ENCODE measurements at regions not wholly inside any gene's neighbourhood (a gene's known extent, or its start where the extent isn't known, plus 50 kb on each side); places are given as distances from the start of the nearest gene placed in this dataset.

DNA sequence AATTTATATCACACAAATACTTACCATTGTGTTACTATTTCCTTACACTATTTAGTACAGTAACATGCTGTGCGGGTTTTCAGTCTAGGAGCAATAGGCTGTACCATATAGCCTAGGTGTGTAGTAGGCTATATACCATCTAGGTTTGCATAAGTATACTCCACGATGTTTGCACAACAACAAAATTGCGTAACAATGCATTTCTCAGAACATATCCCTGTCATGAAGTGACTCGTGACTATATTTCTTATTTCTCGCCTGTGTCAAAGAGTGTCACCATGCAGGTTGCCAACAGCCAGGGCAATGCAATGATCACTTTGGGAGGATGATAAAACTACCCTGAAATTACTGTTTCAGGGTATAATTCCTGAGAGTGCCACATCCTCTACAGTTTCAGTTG, 65.6 kb upstream of the CD180 start:
- H3K36me3 ChIP-seq (ENCODE audit: control insufficient read depth in 2 of 2, insufficient read depth in 2 of 2, low read length in 1 of 2) = no peaks in the 10 kb centered on the region

DNA sequence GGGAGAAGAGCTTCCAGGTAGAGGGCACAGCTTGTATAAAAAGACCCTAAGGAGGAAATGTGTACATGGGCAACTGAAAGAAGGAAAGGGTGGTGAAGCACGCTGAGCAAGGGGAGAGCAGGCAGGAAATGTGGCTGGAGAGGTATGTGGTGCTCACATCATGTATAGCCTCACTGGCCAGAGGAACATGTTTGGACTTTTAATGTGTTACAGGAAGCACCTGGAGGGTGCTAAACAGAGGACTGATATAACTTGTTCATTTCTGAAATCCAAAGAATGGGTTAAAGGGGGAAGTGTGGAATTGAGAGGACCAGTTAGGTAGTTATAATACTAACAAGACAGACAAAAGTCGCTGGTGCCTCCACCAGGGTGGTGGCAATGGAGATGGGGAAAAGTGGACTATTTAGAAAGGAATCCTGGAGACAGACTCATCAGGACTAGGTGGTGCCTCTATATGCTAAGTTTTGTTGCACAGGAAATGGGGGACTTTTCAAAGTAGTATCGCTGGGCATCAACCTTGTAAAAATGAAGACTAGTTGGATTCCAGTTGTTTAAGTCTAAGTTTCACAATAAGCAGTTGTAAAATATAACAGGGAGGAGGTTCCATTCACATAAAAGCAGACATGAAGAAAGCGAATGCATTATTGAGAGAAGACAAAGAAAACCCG, 63.1 kb upstream of the CD180 start:
- no peaks in the 10 kb centered on the region for H3K36me3 ChIP-seq (ENCODE audit: control insufficient read depth in 2 of 2, insufficient read depth in 2 of 2, low read length in 1 of 2)
- no peak overlapping the region for H3K27ac ChIP-seq (ENCODE audit: low read depth in 2 of 2, low read length in 1 of 2)
- H3K4me1 ChIP-seq (ENCODE audit: control insufficient read depth in 2 of 2, insufficient read depth in 2 of 2, low read length in 1 of 2) = peaks cover 0 to 2% of the 10 kb centered on the region in 2 donors
- no peak overlapping the region for H3K4me3 ChIP-seq (ENCODE audit: low read depth in 1 of 2, low read length in 2 of 2)
- WGBS, 2 donors = 90 to 93% methylated on average over 5 of the region's 5 CpGs
- no peaks in the 10 kb centered on the region for H3K27me3 ChIP-seq (ENCODE audit: control insufficient read depth in 1 of 2, insufficient read depth in 2 of 2, low read length in 2 of 2)
- H3K9me3 ChIP-seq (ENCODE audit: control insufficient read depth in 2 of 2, insufficient read depth in 1 of 2, low read depth in 1 of 2, low read length in 1 of 2) = no peaks in the 10 kb centered on the region

More for the DNA sequence above, 65.6 kb upstream of the CD180 start:
- H3K4me3 ChIP-seq (ENCODE audit: low read depth in 1 of 2, low read length in 2 of 2) = no peak overlapping the region
- peaks cover 0 to 2% of the 10 kb centered on the region in 2 donors for H3K4me1 ChIP-seq (ENCODE audit: control insufficient read depth in 2 of 2, insufficient read depth in 2 of 2, low read length in 1 of 2)
- no peaks in the 10 kb centered on the region for H3K9me3 ChIP-seq (ENCODE audit: control insufficient read depth in 2 of 2, insufficient read depth in 1 of 2, low read depth in 1 of 2, low read length in 1 of 2)
- no peak overlapping the region for H3K27ac ChIP-seq (ENCODE audit: low read depth in 2 of 2, low read length in 1 of 2)
- WGBS, 2 donors = 63 to 79% methylated on average over 5 of the region's 5 CpGs
- H3K27me3 ChIP-seq (ENCODE audit: control insufficient read depth in 1 of 2, insufficient read depth in 2 of 2, low read length in 2 of 2) = no peaks in the 10 kb centered on the region

DNA sequence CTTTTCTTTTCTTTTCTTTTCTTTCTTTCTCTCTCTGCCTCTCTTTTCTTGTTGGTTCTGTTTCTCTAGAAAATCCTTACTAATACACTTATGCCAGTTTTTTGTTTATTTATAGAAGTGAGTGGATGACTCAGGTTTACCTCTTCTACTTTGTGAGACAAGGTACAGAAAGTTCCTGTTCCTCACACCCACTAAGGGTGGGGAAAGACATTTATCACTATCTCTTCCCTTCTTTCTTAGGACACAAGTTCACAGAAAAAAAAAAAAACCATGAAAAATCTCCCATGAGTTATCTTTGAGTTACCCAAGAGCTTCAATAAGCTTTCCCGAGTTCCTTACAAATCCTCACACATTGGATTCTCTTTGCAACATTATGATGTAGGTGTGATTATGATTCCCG, 60.9 kb upstream of the CD180 start:
- Histone ChIP-seq H3K9me3 (ENCODE audit: control insufficient read depth in 2 of 2, insufficient read depth in 1 of 2, low read depth in 1 of 2, low read length in 1 of 2) (no peaks in the 10 kb centered on the region), H3K36me3 (ENCODE audit: control insufficient read depth in 2 of 2, insufficient read depth in 2 of 2, low read length in 1 of 2) (no peaks in the 10 kb centered on the region), H3K4me3 (ENCODE audit: low read depth in 1 of 2, low read length in 2 of 2) (no peak overlapping the region), H3K27me3 (ENCODE audit: control insufficient read depth in 1 of 2, insufficient read depth in 2 of 2, low read length in 2 of 2) (no peaks in the 10 kb centered on the region), H3K4me1 (ENCODE audit: control insufficient read depth in 2 of 2, insufficient read depth in 2 of 2, low read length in 1 of 2) (no peaks in the 10 kb centered on the region), H3K27ac (ENCODE audit: low read depth in 2 of 2, low read length in 1 of 2) (peak overlapping the region in 1 of 2 donors; percentile 42)
- WGBS, 2 donors = 64 to 74% methylated on average over 2 of the region's 2 CpGs

DNA sequence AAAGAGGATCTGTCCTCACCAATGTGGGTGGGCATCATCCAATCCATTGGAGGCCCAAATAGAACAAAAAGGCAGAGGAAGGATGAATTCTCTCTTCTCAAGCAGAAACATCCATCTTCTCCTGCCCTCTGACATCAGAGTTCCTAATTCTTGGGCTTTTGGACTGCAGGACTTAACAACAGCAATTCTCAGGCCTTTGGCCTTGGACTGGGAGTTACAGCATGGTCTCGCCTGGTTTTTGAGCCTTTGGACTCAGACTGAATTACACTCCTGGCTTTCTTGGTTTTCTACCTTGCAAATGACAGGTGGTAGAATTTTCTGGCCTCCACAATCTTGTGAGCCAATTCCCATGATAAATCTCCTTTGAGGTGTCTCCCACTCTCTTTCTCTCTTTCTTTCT, 60.5 kb upstream of the CD180 start:
- 79 to 82% methylated on average over 1 of the region's 1 CpG for WGBS, 2 donors
- H3K27me3 ChIP-seq (ENCODE audit: control insufficient read depth in 1 of 2, insufficient read depth in 2 of 2, low read length in 2 of 2) = no peaks in the 10 kb centered on the region
- H3K9me3 ChIP-seq (ENCODE audit: control insufficient read depth in 2 of 2, insufficient read depth in 1 of 2, low read depth in 1 of 2, low read length in 1 of 2) = no peaks in the 10 kb centered on the region
- no peaks in the 10 kb centered on the region for H3K4me1 ChIP-seq (ENCODE audit: control insufficient read depth in 2 of 2, insufficient read depth in 2 of 2, low read length in 1 of 2)
- H3K36me3 ChIP-seq (ENCODE audit: control insufficient read depth in 2 of 2, insufficient read depth in 2 of 2, low read length in 1 of 2) = no peaks in the 10 kb centered on the region
- H3K4me3 ChIP-seq (ENCODE audit: low read depth in 1 of 2, low read length in 2 of 2) = no peak overlapping the region
- peak overlapping the region; percentile 50 to 69 for H3K27ac ChIP-seq (ENCODE audit: low read depth in 2 of 2, low read length in 1 of 2)

DNA sequence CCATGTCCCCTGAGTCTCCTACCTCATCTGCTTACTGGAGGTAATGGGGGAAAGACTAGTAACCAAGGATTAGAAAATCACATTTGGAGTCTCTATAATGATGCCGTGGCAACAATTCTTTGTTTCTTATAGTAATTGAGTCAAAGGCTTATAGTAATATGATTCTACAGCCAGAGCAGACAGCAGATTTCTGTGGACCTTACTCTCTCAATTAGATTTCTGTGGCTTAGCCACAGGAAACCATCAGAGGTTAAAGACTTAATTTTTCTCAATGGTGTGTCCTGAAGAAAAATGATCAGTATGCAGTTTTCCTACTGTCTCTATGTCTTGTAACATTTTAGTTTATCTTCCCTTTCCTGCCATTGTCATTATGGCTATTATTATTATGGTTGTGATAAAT, 59.3 kb upstream of the CD180 start:
- 88 to 93% methylated on average over 1 of the region's 1 CpG for WGBS, 2 donors
- Histone ChIP-seq H3K27me3 (ENCODE audit: control insufficient read depth in 1 of 2, insufficient read depth in 2 of 2, low read length in 2 of 2) (no peaks in the 10 kb centered on the region), H3K27ac (ENCODE audit: low read depth in 2 of 2, low read length in 1 of 2) (no peak overlapping the region), H3K36me3 (ENCODE audit: control insufficient read depth in 2 of 2, insufficient read depth in 2 of 2, low read length in 1 of 2) (no peaks in the 10 kb centered on the region), H3K4me3 (ENCODE audit: low read depth in 1 of 2, low read length in 2 of 2) (no peak overlapping the region), H3K4me1 (ENCODE audit: control insufficient read depth in 2 of 2, insufficient read depth in 2 of 2, low read length in 1 of 2) (no peaks in the 10 kb centered on the region), H3K9me3 (ENCODE audit: control insufficient read depth in 2 of 2, insufficient read depth in 1 of 2, low read depth in 1 of 2, low read length in 1 of 2) (no peaks in the 10 kb centered on the region)

DNA sequence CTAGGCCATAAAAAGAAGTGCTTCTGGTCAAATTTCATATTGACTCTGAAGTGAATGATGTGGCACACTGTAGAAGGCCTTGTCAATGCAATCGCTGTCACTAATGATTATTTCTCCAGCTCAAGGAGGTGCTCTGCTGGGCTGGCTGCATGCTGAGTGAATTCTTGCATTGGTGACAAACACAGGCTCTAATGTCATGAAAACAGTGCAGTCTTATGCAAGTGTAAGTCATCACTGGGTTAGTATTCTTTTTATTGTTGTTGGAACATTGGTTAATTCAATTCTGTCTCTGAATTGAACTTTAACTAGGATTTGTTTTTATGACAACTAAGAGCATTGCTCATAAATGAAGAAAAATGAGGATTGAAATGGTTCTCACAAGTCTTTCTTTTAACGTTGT, 57.3 kb upstream of the CD180 start:
- no peaks in the 10 kb centered on the region for H3K4me1 ChIP-seq (ENCODE audit: control insufficient read depth in 2 of 2, insufficient read depth in 2 of 2, low read length in 1 of 2)
- H3K4me3 ChIP-seq (ENCODE audit: low read depth in 1 of 2, low read length in 2 of 2) = no peak overlapping the region
- no peaks in the 10 kb centered on the region for H3K36me3 ChIP-seq (ENCODE audit: control insufficient read depth in 2 of 2, insufficient read depth in 2 of 2, low read length in 1 of 2)
- no peaks in the 10 kb centered on the region for H3K9me3 ChIP-seq (ENCODE audit: control insufficient read depth in 2 of 2, insufficient read depth in 1 of 2, low read depth in 1 of 2, low read length in 1 of 2)
- no peak overlapping the region for H3K27ac ChIP-seq (ENCODE audit: low read depth in 2 of 2, low read length in 1 of 2)
- 72 to 76% methylated on average over 2 of the region's 2 CpGs for WGBS, 2 donors
- H3K27me3 ChIP-seq (ENCODE audit: control insufficient read depth in 1 of 2, insufficient read depth in 2 of 2, low read length in 2 of 2) = no peaks in the 10 kb centered on the region

DNA sequence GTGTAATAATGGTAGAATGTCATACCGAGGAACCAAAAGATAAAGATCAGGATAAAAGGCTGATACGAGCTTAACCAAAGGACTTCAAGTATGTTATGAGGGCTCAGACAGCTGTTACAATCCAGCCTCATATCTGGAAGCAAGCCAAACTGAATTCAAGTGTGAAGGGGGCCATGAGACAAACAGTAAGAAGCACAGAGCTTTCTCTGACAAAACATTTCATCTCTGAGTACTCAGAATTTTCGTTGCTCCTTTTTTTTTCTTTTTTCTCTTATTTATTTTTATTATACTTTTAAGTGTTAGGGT, 52.9 kb upstream of the CD180 start:
- WGBS, 2 donors = 43 to 55% methylated on average over 3 of the region's 3 CpGs
- H3K36me3 ChIP-seq (ENCODE audit: control insufficient read depth in 2 of 2, insufficient read depth in 2 of 2, low read length in 1 of 2) = no peaks in the 10 kb centered on the region
- no peaks in the 10 kb centered on the region for H3K4me1 ChIP-seq (ENCODE audit: control insufficient read depth in 2 of 2, insufficient read depth in 2 of 2, low read length in 1 of 2)
- H3K27me3 ChIP-seq (ENCODE audit: control insufficient read depth in 1 of 2, insufficient read depth in 2 of 2, low read length in 2 of 2) = no peaks in the 10 kb centered on the region
- no peaks in the 10 kb centered on the region for H3K9me3 ChIP-seq (ENCODE audit: control insufficient read depth in 2 of 2, insufficient read depth in 1 of 2, low read depth in 1 of 2, low read length in 1 of 2)
- H3K27ac ChIP-seq (ENCODE audit: low read depth in 2 of 2, low read length in 1 of 2) = no peak overlapping the region
- no peak overlapping the region for H3K4me3 ChIP-seq (ENCODE audit: low read depth in 1 of 2, low read length in 2 of 2)

DNA sequence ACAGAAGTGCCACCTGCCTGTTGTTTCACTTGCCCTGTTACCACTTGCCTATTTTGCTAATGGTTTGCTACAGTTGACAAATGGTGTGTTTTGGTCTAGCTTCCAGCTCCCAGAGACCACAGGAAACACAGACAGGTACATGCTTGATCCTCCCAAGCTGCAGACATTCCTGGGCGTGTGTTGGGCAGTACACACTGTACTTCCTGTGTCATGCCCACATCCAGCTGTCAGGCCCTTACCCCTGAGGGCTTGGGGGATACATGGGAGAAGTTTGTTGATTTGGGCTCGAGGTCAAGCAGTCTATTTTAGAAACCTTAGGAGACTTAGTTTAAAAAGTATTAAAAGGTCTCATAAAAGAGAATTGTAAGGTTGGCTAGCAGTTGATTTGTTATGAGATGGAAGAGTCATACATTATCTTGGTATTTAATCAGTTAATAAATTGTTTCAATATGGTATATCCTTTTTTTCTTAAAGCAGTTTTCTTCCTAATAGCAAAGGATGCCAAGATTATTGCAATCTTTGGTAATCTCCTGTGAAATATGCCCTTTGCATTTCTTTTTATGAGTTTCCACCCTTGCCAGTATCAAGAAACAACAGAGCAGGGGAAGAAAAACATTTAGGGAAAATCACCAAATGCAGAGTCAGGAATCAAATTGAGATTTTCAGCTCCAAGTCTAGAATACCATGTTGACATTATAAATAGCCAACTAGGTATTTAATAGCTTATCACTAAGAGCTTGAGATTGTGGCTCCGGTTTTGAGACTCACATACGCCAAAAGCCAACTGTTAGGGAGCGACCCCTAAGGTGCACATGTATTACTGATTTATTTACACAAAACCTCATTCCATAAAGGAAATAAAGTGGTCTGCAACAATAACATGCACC, 52.3 kb upstream of the CD180 start:
- Histone ChIP-seq H3K36me3 (ENCODE audit: control insufficient read depth in 2 of 2, insufficient read depth in 2 of 2, low read length in 1 of 2) (no peaks in the 10 kb centered on the region), H3K9me3 (ENCODE audit: control insufficient read depth in 2 of 2, insufficient read depth in 1 of 2, low read depth in 1 of 2, low read length in 1 of 2) (no peaks in the 10 kb centered on the region), H3K27me3 (ENCODE audit: control insufficient read depth in 1 of 2, insufficient read depth in 2 of 2, low read length in 2 of 2) (no peaks in the 10 kb centered on the region), H3K4me1 (ENCODE audit: control insufficient read depth in 2 of 2, insufficient read depth in 2 of 2, low read length in 1 of 2) (no peaks in the 10 kb centered on the region), H3K4me3 (ENCODE audit: low read depth in 1 of 2, low read length in 2 of 2) (no peak overlapping the region), H3K27ac (ENCODE audit: low read depth in 2 of 2, low read length in 1 of 2) (peak overlapping the region; percentile 25 to 29)
- 44 to 54% methylated on average over 5 of the region's 5 CpGs for WGBS, 2 donors

DNA sequence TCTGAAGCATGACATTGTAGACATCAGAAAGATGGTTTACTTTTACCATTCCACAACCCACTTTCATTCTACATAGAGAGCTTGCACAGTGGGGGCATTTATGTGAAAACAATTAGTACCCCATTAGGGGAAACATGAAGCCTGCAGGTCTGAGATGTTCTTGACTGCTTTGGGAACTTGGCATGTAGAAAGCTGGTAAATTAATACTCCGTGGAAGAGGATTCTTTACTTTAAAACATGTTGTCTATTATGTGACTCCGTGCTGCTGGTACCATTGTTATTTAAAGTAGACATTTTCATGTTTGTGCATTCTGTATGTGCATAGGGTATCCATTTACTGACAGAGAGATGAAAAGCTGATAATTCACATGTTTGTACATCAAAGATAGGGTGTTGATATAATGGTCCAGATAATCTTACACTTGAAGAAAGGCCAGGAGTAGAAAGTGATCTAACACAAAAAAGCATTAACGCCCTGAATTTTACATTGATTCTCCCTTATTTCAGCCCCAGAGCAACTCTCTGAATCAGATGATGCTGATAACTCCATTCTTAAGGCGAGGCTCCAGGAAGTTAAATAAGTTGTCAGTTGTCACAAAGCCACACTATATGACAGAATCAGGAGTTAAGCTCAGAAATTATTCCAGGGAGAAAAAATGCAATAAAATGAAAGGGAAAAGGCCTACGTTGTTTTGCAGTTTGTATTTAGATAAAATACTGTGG, 50.1 kb upstream of the CD180 start:
- no peaks in the 10 kb centered on the region for H3K9me3 ChIP-seq (ENCODE audit: control insufficient read depth in 2 of 2, insufficient read depth in 1 of 2, low read depth in 1 of 2, low read length in 1 of 2)
- no peaks in the 10 kb centered on the region for H3K4me1 ChIP-seq (ENCODE audit: control insufficient read depth in 2 of 2, insufficient read depth in 2 of 2, low read length in 1 of 2)
- no peak overlapping the region for H3K27ac ChIP-seq (ENCODE audit: low read depth in 2 of 2, low read length in 1 of 2)
- no peaks in the 10 kb centered on the region for H3K27me3 ChIP-seq (ENCODE audit: control insufficient read depth in 1 of 2, insufficient read depth in 2 of 2, low read length in 2 of 2)
- no peak overlapping the region for H3K4me3 ChIP-seq (ENCODE audit: low read depth in 1 of 2, low read length in 2 of 2)
- 46 to 55% methylated on average over 5 of the region's 5 CpGs for WGBS, 2 donors
- H3K36me3 ChIP-seq (ENCODE audit: control insufficient read depth in 2 of 2, insufficient read depth in 2 of 2, low read length in 1 of 2) = no peaks in the 10 kb centered on the region
